Mucosa of rectum (tissue), 2 donors: ENCODE measurements at regions not wholly inside any gene's neighbourhood (a gene's known extent, or its start where the extent isn't known, plus 50 kb on each side); places are given as distances from the start of the nearest gene placed in this dataset.

ENCODE experiments used
- H3K27ac ChIP-seq, 2 donors: one replicate each; pipeline ENCODE4 v1.7.0; 2013; ENCODE audit warnings: inconsistent platforms in 2 of 2, low read depth in 2 of 2, low read length in 2 of 2
- H3K27me3 ChIP-seq, 2 donors: one replicate each; pipeline ENCODE4 v1.7.0; 2013; ENCODE audit warnings: low read length in 2 of 2; ENCODE audit not compliant: control insufficient read depth in 2 of 2, insufficient read depth in 2 of 2
- H3K36me3 ChIP-seq, 2 donors: one replicate each; pipeline ENCODE4 v1.7.0; 2013; ENCODE audit warnings: low read length in 2 of 2; ENCODE audit not compliant: control insufficient read depth in 2 of 2, insufficient read depth in 2 of 2
- H3K4me1 ChIP-seq, 2 donors: one replicate each; pipeline ENCODE4 v1.7.0; 2013; ENCODE audit warnings: low read length in 2 of 2, mild to moderate bottlenecking in 1 of 2; ENCODE audit not compliant: control insufficient read depth in 2 of 2, insufficient read depth in 2 of 2
- H3K4me3 ChIP-seq, 2 donors: one replicate each; pipeline ENCODE4 v1.7.0; 2013; ENCODE audit warnings: low read length in 2 of 2
- H3K9ac ChIP-seq, 2 donors: one replicate each; pipeline ENCODE4 v1.7.0; 2013; ENCODE audit warnings: low read length in 2 of 2, low read depth in 1 of 2, mild to moderate bottlenecking in 1 of 2
- H3K9me3 ChIP-seq, 2 donors: one replicate each; pipeline ENCODE4 v1.7.0; 2013; ENCODE audit warnings: low read length in 2 of 2; ENCODE audit not compliant: control insufficient read depth in 2 of 2
- donor health status: healthy.
- donor health status: Normal muscosa, but diverticular disease.

- no peak overlapping the region for H3K27ac ChIP-seq
- H3K4me1 ChIP-seq, result no peaks in the 10 kb centered on the region
- no peak overlapping the region for H3K9ac ChIP-seq
- no peaks in the 10 kb centered on the region for H3K9me3 ChIP-seq
- no peaks in the 10 kb centered on the region for H3K36me3 ChIP-seq
- peaks cover 0 to 3% of the 10 kb centered on the region in 2 donors for H3K27me3 ChIP-seq
- no peak overlapping the region for H3K4me3 ChIP-seq
These were observed 189.6 kb upstream of the NRP1 start for GRCh38 chr10:33524041-33524440.

- no peak overlapping the region for H3K4me3 ChIP-seq
- H3K4me1 ChIP-seq, result no peaks in the 10 kb centered on the region
- no peaks in the 10 kb centered on the region for H3K36me3 ChIP-seq
- peaks cover 0 to 3% of the 10 kb centered on the region in 2 donors for H3K27me3 ChIP-seq
- H3K9me3 ChIP-seq, result no peaks in the 10 kb centered on the region
- H3K9ac ChIP-seq, result no peak overlapping the region
- H3K27ac ChIP-seq, result no peak overlapping the region
These were observed 188.8 kb upstream of the NRP1 start for GRCh38 chr10:33523236-33523792.

- Histone ChIP-seq H3K36me3 (no peaks in the 10 kb centered on the region), H3K4me3 (no peak overlapping the region), H3K4me1 (no peaks in the 10 kb centered on the region), H3K27ac (no peak overlapping the region), H3K9me3 (no peaks in the 10 kb centered on the region), H3K27me3 (peaks cover 0 to 3% of the 10 kb centered on the region in 2 donors), H3K9ac (no peak overlapping the region)
These were observed 187.4 kb upstream of the NRP1 start for GRCh38 chr10:33521904-33522303.

- no peaks in the 10 kb centered on the region for H3K4me1 ChIP-seq
- H3K36me3 ChIP-seq, result no peaks in the 10 kb centered on the region
- no peak overlapping the region for H3K27ac ChIP-seq
- no peak overlapping the region for H3K9ac ChIP-seq
- H3K4me3 ChIP-seq, result no peak overlapping the region
- H3K9me3 ChIP-seq, result no peaks in the 10 kb centered on the region
- peaks cover 0 to 3% of the 10 kb centered on the region in 2 donors for H3K27me3 ChIP-seq
These were observed 186.6 kb upstream of the NRP1 start for GRCh38 chr10:33521062-33521461.

- no peaks in the 10 kb centered on the region for H3K9me3 ChIP-seq
- H3K27ac ChIP-seq, result no peak overlapping the region
- H3K4me1 ChIP-seq, result no peaks in the 10 kb centered on the region
- no peak overlapping the region for H3K4me3 ChIP-seq
- peaks cover 0 to 3% of the 10 kb centered on the region in 2 donors for H3K27me3 ChIP-seq
- H3K36me3 ChIP-seq, result no peaks in the 10 kb centered on the region
- no peak overlapping the region for H3K9ac ChIP-seq
These were observed 185.8 kb upstream of the NRP1 start for GRCh38 chr10:33520223-33520622.

- no peak overlapping the region for H3K9ac ChIP-seq
- no peak overlapping the region for H3K27ac ChIP-seq
- no peak overlapping the region for H3K4me3 ChIP-seq
- peaks cover 0 to 3% of the 10 kb centered on the region in 2 donors for H3K27me3 ChIP-seq
- H3K9me3 ChIP-seq, result no peaks in the 10 kb centered on the region
- no peaks in the 10 kb centered on the region for H3K4me1 ChIP-seq
- H3K36me3 ChIP-seq, result no peaks in the 10 kb centered on the region
These were observed 184.8 kb upstream of the NRP1 start for GRCh38 chr10:33519130-33519860.

GRCh38 chr10:33510206-33510605 is 175.7 kb upstream of the NRP1 start:
- Histone ChIP-seq H3K4me1 (no peaks in the 10 kb centered on the region), H3K9me3 (no peaks in the 10 kb centered on the region), H3K27ac (no peak overlapping the region), H3K9ac (no peak overlapping the region), H3K36me3 (no peaks in the 10 kb centered on the region), H3K27me3 (no peaks in the 10 kb centered on the region), H3K4me3 (no peak overlapping the region)

- Histone ChIP-seq H3K4me1 (no peaks in the 10 kb centered on the region), H3K4me3 (no peak overlapping the region), H3K27ac (no peak overlapping the region)
These were observed 174.9 kb upstream of the NRP1 start for GRCh38 chr10:33509231-33509831.

GRCh38 chr10:33507662-33508425 is 173.4 kb upstream of the NRP1 start:
- Histone ChIP-seq H3K9ac (no peak overlapping the region), H3K27me3 (no peaks in the 10 kb centered on the region), H3K4me3 (no peak overlapping the region), H3K27ac (no peak overlapping the region), H3K36me3 (no peaks in the 10 kb centered on the region), H3K9me3 (no peaks in the 10 kb centered on the region), H3K4me1 (no peaks in the 10 kb centered on the region)

More at GRCh38 chr10:33509231-33509831, 174.9 kb upstream of the NRP1 start:
- Histone ChIP-seq H3K27me3 (no peaks in the 10 kb centered on the region), H3K9ac (no peak overlapping the region), H3K9me3 (no peaks in the 10 kb centered on the region), H3K36me3 (no peaks in the 10 kb centered on the region)
